ENCODE measurements at regions not wholly inside any gene's neighbourhood (a gene's known extent, or its start where the extent isn't known, plus 50 kb on each side); places are given as distances from the start of the nearest gene placed in this dataset.
A peak's percentile ranks its signal among the peaks of the same experiment; 100 is the strongest.

GRCh38 chr13:73603646-73604045, 530.6 kb downstream of the KLF12 start:
- intact Hi-C loops (cut with DNase I, micrococcal nuclease), result no loop called here
- Histone ChIP-seq H3K4me3 (ENCODE audit: low read length) (no peak overlapping the region), H3K4me1 (ENCODE audit: insufficient read depth, low read length) (no peaks in the 10 kb centered on the region), H3K27me3 (ENCODE audit: control insufficient read depth in 1 of 2, insufficient read depth in 2 of 2, low read length in 2 of 2) (no peaks in the 10 kb centered on the region), H3K27ac (ENCODE audit: low read depth in 1 of 2, low read length in 2 of 2) (no peak overlapping the region), H3K36me3 (ENCODE audit: insufficient read depth, low read length) (no peaks in the 10 kb centered on the region), H3K9me3 (ENCODE audit: control insufficient read depth in 1 of 2, insufficient read depth in 1 of 2, low read length in 2 of 2) (no peaks in the 10 kb centered on the region)
- TF ChIP-seq CTCF (IDR thresholded peaks at IDR 0.05), result no peak
- ChIA-PET CTCF (no interaction called here), POLR2A (no interaction called here)
- Mint-ChIP-seq H3K4me3 (no peak overlapping the region), H3K4me1 (ENCODE audit: low read depth) (no peaks in the 10 kb centered on the region), H3K36me3 (ENCODE audit: low read depth) (no peaks in the 10 kb centered on the region), H3K9me3 (peaks cover 7% of the 10 kb centered on the region), H3K27ac (no peak overlapping the region), H3K27me3 (no peaks in the 10 kb centered on the region)
- ATAC-seq (ENCODE audit: poor library complexity), result no peak
- no peak for DNase-seq

- peak; percentile 34 for ATAC-seq (ENCODE audit: poor library complexity)
- H3K4me3 Mint-ChIP-seq, result no peak overlapping the region
These were observed 531.9 kb downstream of the KLF12 start for GRCh38 chr13:73602295-73602694.

GRCh38 chr13:73601708-73602107, 532.5 kb downstream of the KLF12 start:
- H3K36me3 Mint-ChIP-seq (ENCODE audit: low read depth), result no peaks in the 10 kb centered on the region
- peaks cover under 1% of the 10 kb centered on the region for H3K4me1 Mint-ChIP-seq (ENCODE audit: low read depth)
- no peak overlapping the region for H3K4me3 Mint-ChIP-seq
- intact Hi-C loops (cut with DNase I, micrococcal nuclease), result no loop called here
- TF ChIP-seq CTCF (IDR thresholded peaks at IDR 0.05), result no peak
- no peaks in the 10 kb centered on the region for H3K36me3 ChIP-seq (ENCODE audit: insufficient read depth, low read length)
- ChIA-PET CTCF (interaction anchor here (1.6 kb wide), 1 partner anchor 16 kb away, joined by 3 read pairs; no protein-coding TSS in a partner anchor), POLR2A (no interaction called here)
- H3K9me3 Mint-ChIP-seq, result peaks cover 7% of the 10 kb centered on the region
- H3K27me3 Mint-ChIP-seq, result no peaks in the 10 kb centered on the region
- H3K27ac ChIP-seq (ENCODE audit: low read depth in 1 of 2, low read length in 2 of 2), result no peak overlapping the region
- ATAC-seq (ENCODE audit: poor library complexity) (no peak), DNase-seq (no peak)
- no peaks in the 10 kb centered on the region for H3K4me1 ChIP-seq (ENCODE audit: insufficient read depth, low read length)
- H3K27me3 ChIP-seq (ENCODE audit: control insufficient read depth in 1 of 2, insufficient read depth in 2 of 2, low read length in 2 of 2), result no peaks in the 10 kb centered on the region
- H3K4me3 ChIP-seq (ENCODE audit: low read length), result no peak overlapping the region
- no peak overlapping the region for H3K27ac Mint-ChIP-seq
- H3K9me3 ChIP-seq (ENCODE audit: control insufficient read depth in 1 of 2, insufficient read depth in 1 of 2, low read length in 2 of 2), result no peaks in the 10 kb centered on the region

More at GRCh38 chr13:73602295-73602694, 531.9 kb downstream of the KLF12 start:
- intact Hi-C loops (cut with DNase I, micrococcal nuclease), result no loop called here
- peak in 2 of 14 experiments; percentile 14 to 23 for DNase-seq
- H3K4me1 Mint-ChIP-seq (ENCODE audit: low read depth), result no peaks in the 10 kb centered on the region
- H3K4me3 ChIP-seq (ENCODE audit: low read length), result no peak overlapping the region
- no peak overlapping the region for H3K27ac Mint-ChIP-seq
- peaks cover 7% of the 10 kb centered on the region for H3K9me3 Mint-ChIP-seq
- no peak overlapping the region for H3K27ac ChIP-seq (ENCODE audit: low read depth in 1 of 2, low read length in 2 of 2)
- ChIA-PET CTCF (no interaction called here), POLR2A (no interaction called here)
- no peaks in the 10 kb centered on the region for H3K36me3 Mint-ChIP-seq (ENCODE audit: low read depth)
- no peaks in the 10 kb centered on the region for H3K27me3 ChIP-seq (ENCODE audit: control insufficient read depth in 1 of 2, insufficient read depth in 2 of 2, low read length in 2 of 2)
- no peaks in the 10 kb centered on the region for H3K4me1 ChIP-seq (ENCODE audit: insufficient read depth, low read length)
- no peaks in the 10 kb centered on the region for H3K36me3 ChIP-seq (ENCODE audit: insufficient read depth, low read length)
- H3K27me3 Mint-ChIP-seq, result no peaks in the 10 kb centered on the region
- no peaks in the 10 kb centered on the region for H3K9me3 ChIP-seq (ENCODE audit: control insufficient read depth in 1 of 2, insufficient read depth in 1 of 2, low read length in 2 of 2)
- no peak for TF ChIP-seq CTCF (IDR thresholded peaks at IDR 0.05)
